GM19328 (cell line): ENCODE measurements at regions not wholly inside any gene's neighbourhood (a gene's known extent, or its start where the extent isn't known, plus 50 kb on each side); places are given as distances from the start of the nearest gene placed in this dataset.
"Not testable (repeated sequence)": the region's sequence is repeated elsewhere in the genome, so short reads cannot be mapped to it uniquely, and the experiment has no call there.

ENCODE experiments used
- ATAC-seq: cut with Tn5 transposase; IDR thresholded peaks from one replicate; pipeline ENCODE4 v1.9.1; 2021; ENCODE audit warnings: mild to moderate bottlenecking, moderate library complexity; ENCODE audit not compliant: unreplicated experiment

GRCh38 chr6:92000112-92000511 lies 1413.2 kb upstream of the MAP3K7 start:
- ATAC-seq: no peak

DNA sequence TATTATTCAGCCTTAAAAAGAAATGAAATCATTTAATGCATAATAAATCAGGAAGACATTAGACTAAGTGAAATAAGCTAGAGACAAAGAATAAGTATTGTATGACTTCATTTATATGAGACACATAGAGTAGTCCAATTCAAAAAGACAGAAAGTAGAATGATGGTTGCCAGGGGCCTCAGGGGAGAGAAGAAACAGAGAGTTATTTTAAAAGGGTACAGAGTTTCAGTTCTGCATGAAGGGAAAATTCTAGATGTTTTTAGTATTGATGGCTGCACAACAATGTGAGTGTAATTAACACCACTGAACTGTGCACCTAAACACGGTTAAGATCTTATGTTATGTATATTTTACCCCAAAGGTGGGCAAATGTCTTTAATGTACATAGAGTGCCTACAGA lies 1407.9 kb upstream of the MAP3K7 start:
- no peak for ATAC-seq

- no peak for ATAC-seq
Observed at GRCh38 chr6:91982559-91982958, 1395.7 kb upstream of the MAP3K7 start.

GRCh38 chr6:91976797-91977196 lies 1389.9 kb upstream of the MAP3K7 start:
- no peak for ATAC-seq

GRCh38 chr6:91970700-91971099 lies 1383.8 kb upstream of the MAP3K7 start:
- no peak for ATAC-seq

GRCh38 chr6:91965872-91966271 lies 1379.0 kb upstream of the MAP3K7 start:
- ATAC-seq: no peak

DNA sequence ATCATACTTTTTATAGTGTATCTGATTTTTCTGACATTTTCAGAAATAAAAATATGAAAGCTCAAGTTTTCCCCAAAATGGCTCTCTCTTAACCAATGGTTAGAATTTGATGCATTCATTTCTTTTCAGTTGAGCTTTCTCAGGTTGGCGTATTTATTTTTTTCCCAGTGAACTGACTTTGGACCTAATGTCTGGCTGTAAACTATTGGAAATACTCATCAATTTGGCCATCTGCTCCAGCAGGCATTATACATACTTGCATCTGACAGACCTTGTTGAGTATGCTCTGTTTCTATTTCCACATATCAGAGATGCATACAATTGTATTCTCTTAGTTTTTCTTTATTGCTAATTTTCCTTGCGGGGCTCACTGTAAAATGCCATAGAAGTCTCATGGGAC lies 1374.8 kb upstream of the MAP3K7 start:
- ATAC-seq: no peak

GRCh38 chr6:91961236-91961635 lies 1374.4 kb upstream of the MAP3K7 start:
- ATAC-seq: no peak

GRCh38 chr6:91941838-91942237 lies 1355.0 kb upstream of the MAP3K7 start:
- ATAC-seq: no peak

- no peak for ATAC-seq
Observed at GRCh38 chr6:91940801-91941200, 1353.9 kb upstream of the MAP3K7 start.

GRCh38 chr6:91926827-91927226 lies 1340.0 kb upstream of the MAP3K7 start:
- no peak for ATAC-seq

DNA sequence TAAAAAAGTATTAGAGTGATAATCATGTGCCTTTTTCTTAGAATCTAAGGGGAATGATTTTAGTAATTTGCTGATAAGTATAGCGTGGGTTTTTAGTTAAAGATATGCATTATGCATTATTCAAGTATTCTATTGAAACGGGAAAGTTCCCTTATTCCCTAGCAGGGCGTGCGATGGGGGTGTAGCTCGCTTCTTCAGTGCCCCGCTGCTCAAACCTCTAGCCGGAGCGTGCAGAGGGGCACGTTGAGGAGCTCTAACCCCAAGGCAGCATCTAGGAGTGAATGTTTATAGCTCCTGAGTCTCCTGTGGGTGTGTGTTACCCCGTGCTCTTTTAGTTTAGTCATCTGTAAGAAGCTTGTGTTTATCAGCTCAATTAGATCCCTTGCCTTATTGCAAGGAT lies 1339.5 kb upstream of the MAP3K7 start:
- ATAC-seq: no peak

GRCh38 chr6:91911945-91912344 lies 1325.1 kb upstream of the MAP3K7 start:
- no peak for ATAC-seq

- no peak for ATAC-seq
Observed at GRCh38 chr6:91904586-91905164, 1317.8 kb upstream of the MAP3K7 start.

- ATAC-seq: no peak
Observed at GRCh38 chr6:91895599-91896285, 1308.9 kb upstream of the MAP3K7 start.

- no peak for ATAC-seq
Observed at GRCh38 chr6:91886183-91886795, 1299.4 kb upstream of the MAP3K7 start.

GRCh38 chr6:91881791-91882190 lies 1294.9 kb upstream of the MAP3K7 start:
- ATAC-seq: not testable (repeated sequence)

DNA sequence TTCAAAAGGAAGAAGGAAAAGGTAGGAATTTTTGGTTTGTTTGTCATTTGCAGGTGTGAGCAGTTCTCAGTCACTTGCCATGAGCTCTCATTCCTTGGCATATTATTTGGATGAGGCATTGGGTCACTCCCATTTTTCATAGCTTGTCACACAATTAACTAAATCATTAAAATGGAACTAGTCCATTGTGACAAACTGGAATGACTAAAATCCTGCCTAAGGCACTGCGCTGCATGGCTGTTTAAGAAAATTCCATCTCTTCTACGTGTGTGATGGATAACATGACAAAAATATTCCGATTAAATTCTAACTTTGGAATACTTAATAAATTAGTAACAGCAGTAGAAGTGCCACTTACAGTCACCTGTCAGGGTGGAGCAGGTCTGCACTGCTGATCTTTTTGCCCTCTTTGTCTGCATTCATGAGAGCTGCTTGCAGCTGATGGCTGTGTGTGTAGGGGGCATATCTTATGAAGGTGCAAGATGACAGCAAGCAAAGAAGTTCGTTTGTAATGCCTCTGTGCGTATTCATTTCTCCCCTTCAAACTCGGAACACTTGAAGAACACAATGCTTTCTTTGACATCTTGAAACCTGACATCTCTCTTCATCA lies 1292.6 kb upstream of the MAP3K7 start:
- ATAC-seq: no peak

DNA sequence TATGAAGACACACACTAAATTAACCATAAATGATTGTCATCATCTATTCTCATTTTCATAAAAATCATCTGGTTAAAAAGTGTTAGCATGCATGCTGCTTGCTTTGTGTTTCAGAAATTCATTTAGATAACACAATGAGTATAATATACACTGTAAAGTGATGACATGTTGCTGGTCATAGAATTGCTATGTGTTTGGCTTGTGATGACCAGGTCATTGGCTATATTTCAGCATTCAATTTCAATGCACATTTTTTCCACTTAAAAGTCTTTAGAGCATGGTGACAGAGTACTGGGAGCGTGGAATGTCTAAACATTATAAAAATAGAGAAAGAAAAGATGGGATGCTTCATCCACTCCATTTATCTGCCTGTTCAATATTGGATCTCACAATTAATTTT lies 1291.1 kb upstream of the MAP3K7 start:
- ATAC-seq: no peak

DNA sequence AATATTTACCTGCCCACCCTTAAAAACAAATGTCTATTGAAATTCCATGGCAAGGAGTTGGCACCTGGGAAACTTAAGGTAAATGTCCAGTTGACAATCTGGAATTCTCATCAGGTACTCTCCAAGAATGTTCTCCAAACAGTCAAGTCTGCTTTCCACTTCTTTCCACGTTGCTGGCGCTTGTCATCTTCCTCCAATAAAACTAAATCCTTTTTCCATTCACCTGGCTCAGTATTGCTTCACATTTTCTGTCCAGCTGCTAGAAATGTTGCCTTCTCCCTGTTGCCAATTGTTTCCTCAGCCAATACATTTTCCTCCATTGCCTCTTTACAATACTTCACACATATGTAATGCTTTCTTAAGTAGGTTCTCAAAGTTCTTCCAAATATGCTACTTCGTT lies 1288.1 kb upstream of the MAP3K7 start:
- no peak for ATAC-seq

DNA sequence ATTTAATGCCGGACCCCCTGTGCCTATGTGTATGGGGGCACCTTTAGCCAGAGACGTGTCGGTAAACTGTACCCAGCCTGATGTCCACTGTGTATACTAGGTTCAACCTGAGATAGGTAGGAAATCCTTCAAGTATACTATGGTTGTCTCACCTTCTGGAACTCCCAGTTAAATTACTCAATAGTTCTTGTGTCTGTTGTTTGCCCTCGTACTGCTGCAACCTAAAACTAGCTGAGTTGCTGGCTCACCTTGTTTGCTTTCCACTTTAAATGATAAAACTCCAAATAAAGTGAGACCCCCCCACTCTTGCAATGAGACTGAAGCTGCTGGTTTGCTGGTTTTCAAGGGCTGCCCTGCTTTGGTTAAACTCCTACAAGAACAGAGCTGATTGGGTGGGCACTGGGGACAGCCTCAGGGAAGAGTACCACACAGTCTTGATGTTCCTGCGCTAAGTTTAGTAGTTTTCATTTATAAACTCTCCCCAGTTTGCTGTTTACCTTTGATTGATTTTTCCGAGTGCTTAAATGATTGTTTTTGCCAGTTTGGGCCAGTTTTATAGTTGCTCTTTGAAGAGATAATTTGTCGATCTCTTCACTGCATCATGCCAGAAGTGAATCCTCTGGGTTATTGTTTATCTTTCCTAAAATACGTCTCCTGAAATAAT lies 1281.8 kb upstream of the MAP3K7 start:
- no peak for ATAC-seq

DNA sequence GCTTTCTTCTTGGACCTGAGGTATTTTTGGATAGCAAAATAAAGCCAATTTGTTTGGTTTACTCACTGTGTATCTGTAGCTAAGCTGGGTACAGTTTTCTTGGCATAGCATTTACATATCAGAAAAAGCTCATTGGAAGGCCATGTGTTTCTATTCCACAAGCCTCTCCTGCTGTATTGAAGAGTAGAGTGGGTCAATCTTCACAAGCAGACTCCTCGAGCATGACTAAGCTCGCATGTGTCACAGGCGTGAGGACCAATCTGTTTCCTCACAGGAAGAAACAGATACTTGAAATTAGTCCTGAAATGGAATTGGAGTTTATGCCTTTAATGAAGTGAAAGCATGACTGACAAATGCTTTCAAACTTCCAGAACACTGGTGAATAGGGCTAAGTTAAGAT lies 1279.0 kb upstream of the MAP3K7 start:
- ATAC-seq: no peak
